ENCODE measurements at regions not wholly inside any gene's neighbourhood (a gene's known extent, or its start where the extent isn't known, plus 50 kb on each side); places are given as distances from the start of the nearest gene placed in this dataset.
A peak's percentile ranks its signal among the peaks of the same experiment; 100 is the strongest.

- no peak for DNase-seq (ENCODE audit: low spot score)
Measured at GRCh38 chr15:47409038-47409437, 308.3 kb upstream of the SEMA6D start.

DNA sequence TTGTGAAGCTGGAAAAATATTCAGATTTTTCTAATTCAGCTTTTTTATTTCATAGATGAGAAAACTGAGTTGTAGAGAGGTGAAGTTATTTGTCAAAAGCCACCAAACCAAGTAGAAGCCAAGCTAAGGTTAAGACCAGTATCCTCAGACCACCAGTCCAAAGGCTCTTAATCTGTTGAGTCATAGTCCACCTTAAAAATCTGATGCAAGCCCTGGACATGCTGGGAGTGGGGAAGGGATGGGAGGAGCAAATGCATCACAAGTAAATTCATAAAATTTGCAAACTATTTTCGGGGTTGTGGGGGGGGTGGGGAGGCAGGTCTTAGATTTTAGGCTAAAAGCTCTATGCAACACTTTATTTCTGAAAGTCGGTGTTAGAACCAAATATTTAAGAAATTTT lies 307.7 kb upstream of the SEMA6D start:
- DNase-seq (ENCODE audit: low spot score), result no peak

DNA sequence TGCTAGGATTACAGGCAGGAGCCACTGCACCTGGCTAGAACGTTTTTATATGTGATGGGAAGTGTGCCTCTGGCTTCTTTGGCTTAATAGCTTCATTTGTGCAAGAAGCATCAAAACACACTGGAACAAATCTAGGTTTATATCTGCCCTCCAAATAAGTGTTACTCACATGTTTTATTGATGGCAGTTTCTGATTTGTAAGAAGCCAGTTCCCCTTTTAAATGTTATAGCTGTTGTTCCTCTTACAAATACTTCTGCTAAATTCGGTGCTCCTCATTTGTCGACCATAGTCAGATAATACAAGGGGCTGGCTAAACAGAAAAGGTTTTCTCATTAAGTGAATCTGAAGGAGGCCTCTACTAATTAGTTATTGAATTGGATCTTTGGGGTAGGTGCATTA lies 307.1 kb upstream of the SEMA6D start:
- no peak for DNase-seq (ENCODE audit: low spot score)

DNA sequence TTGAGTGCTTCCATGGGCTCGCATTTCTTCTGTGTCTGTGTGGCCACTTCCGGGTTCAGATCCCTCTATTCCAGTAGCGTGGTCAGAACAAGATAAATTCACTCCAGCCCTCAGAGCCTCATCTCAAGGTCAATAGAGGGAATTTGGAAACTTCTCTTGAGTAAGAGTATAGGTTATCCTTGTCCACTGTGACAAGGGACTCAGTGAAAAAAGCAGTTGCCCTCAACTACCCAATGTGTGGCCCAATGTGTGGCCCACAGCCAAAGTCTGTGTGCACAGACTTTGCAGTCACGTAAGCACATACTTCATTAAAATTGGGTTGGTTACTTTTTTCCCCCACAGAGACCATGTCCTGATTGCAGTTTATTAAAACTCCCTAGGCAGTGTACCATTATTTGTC lies 305.6 kb upstream of the SEMA6D start:
- no peak for DNase-seq (ENCODE audit: low spot score)

DNA sequence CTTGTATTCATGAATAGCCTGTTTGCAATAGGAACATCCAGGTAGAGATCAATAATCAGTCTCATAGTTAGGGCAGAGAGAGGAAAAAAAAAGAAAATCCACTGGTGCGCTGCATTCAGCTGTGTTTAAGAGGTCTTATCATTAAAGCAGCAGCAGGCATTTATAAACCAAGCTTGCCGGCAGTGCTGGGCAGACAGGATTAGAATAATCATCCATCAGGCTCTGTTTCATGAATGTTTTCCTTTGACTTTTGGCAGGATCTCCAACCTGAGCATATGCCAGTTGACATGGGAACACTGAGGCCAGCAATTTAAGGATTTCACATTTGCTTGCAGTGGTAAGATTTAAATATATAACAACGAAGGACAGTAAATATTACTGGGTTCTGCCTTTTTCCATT lies 305.2 kb upstream of the SEMA6D start:
- DNase-seq (ENCODE audit: low spot score), result no peak

DNA sequence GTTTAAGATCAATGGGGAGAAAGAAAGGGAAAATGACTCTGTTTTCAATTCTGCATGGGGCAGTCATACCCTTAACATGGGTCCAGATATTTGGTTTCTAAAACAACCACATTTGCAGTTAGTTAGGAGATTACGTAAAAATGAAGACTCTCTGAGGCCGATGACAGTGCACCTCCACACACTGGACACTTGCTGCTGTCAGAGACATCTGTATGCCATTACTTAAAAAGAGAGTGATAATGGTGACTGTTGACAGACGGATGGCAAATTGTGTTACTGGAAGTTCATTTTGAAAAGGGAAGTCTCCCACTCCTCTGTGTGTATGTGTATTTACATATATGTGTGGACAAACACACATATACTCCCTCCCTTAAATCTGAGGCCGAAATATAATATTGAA lies 304.5 kb upstream of the SEMA6D start:
- no peak for DNase-seq (ENCODE audit: low spot score)

- no peak for DNase-seq (ENCODE audit: low spot score)
Measured at GRCh38 chr15:47414207-47414606, 303.1 kb upstream of the SEMA6D start.

GRCh38 chr15:47415539-47415971 lies 301.8 kb upstream of the SEMA6D start:
- DNase-seq (ENCODE audit: low spot score), result no peak

DNA sequence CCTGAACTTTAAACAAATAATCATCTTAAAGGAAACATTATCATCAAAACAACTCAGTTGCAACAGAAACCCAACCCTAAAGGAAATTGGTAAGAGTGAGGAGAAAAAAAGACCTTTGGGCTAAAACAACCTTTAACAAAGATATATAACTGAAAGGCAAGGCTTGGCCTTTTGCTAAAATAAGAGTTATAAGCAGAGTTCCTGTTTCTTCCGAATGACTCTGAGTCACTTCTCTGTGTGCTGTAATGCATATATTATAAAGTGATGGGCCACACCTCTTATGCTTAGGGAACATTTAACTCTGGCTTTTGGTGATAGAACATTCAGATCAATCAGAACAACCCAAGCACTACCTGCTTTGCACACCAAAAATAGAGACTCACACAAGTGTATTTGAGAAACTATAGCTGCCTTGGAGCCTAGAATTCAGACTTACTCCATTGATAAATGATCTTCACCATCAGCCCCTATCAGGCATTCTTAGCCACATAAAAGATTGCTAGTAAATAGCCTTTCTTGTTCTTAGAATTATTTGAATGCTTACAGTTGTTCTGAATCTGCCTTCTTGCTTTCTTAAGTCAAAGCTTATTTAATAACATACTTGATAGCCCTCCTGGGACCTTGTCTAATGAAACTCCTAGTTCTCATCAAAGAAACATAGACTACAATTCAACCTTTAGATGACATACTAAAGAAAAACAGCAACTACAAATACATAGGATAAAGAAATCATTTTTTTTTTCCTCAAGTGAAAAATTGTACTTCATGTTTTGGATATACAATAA lies 294.2 kb upstream of the SEMA6D start:
- no peak for DNase-seq (ENCODE audit: low spot score)

- DNase-seq (ENCODE audit: low spot score), result no peak
Measured at GRCh38 chr15:47427463-47427862, 289.8 kb upstream of the SEMA6D start.

DNA sequence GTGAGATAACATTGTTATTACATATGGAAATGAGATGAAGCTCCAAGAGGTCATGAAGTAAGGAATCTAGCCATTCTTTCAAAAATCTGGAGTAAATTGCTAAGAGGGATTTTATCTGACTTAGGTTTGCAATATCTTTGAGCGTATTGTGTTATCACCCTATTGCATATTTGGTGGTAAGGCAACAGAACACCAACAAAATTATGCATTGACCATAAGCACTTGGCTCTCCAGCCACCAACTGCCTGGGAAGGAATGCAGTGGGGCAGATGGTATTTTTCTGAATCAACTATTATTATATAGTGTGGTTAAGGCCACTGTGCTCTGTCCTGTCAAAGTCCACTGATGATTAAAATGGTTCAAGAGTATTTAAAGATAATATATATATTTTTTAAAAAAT lies 287.9 kb upstream of the SEMA6D start:
- no peak for DNase-seq (ENCODE audit: low spot score)

- peak; percentile 39 for DNase-seq (ENCODE audit: low spot score)
Measured at GRCh38 chr15:47431501-47431900, 285.8 kb upstream of the SEMA6D start.

DNA sequence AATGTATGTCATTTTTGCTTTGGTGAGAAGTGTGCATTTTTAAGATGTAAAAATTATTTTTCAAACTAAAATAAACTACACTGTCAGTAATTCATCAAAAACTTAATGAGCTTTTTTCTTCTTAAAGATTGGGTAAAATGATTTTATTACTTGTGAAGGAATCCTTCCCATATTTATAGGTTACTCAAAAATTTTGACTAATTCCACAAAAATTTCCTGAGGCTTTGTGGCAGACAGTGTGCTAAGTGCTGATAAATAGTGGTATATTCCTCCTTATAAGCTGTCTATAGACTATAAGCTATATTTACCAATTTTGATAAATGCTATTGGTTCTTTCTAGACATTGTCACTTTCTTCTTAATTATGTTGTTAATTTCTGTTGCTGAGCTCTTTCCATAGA lies 284.5 kb upstream of the SEMA6D start:
- no peak for DNase-seq (ENCODE audit: low spot score)

DNA sequence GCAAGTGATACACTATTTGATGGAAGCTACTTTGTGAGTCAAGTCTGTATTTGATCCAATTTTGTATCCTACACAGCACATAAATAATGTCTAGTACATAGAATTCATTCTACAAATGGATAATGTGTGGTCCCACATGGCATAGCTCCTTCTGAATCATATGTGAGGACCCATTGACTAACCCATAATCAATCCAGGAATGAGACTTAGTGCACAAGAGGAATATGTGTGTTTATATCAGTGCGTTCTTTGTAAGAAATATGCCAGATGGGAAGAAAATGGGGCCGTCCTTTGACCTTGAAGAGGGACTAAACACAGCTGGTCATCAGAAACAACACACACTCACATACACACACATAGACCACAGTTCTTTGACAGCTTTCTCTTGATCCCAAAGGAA lies 282.7 kb upstream of the SEMA6D start:
- DNase-seq (ENCODE audit: low spot score), result no peak

GRCh38 chr15:47437491-47437890 lies 279.8 kb upstream of the SEMA6D start:
- DNase-seq (ENCODE audit: low spot score), result no peak

DNA sequence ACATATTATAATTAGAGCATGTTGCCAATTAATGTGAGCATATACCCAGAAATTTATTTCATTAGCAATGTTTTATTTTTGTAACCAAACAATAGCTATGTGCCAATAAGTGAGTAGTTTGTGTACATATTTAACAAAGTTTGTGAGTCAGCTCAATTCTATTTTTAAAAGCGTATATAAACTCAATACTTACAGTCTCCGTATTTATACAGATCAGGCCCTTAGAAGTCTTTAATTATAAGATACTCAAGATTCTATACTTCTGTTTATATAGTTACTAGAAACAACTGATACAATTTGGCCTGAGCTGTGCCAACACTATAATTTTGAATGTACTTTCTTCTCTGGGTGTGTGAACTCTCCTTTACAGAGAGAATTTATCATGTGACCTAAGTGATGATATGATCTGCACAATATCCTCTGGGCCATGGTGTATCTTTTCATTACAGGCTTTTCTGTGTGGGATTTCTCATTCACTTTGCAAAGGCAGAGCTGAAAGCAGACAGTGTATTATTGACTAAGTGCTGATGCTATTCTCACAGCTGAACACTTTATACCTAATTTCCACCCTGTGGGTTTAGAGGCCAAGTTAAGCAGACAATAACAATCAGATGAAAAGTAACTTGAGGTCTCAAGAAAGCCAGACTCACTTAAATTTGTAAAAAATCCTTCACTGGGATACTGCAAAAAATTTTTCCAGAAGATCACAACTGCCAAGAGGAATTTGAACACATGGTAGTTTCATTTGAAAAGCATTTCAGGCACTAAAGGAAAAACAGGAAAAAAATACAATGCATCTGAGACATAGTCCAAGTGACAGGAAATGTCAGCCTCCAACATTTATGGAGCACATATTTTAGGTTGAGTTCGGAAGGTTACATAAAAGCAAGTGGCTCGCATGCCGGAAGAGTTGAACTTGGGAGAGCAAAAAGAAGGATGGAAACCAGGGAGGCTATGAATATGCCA lies 277.9 kb upstream of the SEMA6D start:
- DNase-seq (ENCODE audit: low spot score), result no peak

DNA sequence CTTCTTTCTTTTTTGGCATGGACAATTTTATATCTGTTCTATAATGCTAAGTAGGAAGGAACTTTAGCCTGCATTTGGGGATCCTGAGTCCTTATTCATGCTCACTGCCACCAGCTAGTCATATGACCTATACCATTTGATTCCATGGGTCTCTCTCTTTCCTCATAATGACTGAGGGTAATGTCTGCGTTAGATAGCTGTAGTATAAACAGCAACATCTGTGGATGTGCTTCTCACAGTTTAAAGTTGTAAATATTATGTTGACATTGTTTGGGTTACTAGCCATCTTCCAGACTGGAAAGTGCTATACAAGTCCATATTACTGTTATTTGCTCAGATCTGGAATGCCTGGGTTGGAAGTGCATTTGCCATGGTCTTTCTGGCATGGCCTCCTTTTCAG lies 274.9 kb upstream of the SEMA6D start:
- no peak for DNase-seq (ENCODE audit: low spot score)

DNA sequence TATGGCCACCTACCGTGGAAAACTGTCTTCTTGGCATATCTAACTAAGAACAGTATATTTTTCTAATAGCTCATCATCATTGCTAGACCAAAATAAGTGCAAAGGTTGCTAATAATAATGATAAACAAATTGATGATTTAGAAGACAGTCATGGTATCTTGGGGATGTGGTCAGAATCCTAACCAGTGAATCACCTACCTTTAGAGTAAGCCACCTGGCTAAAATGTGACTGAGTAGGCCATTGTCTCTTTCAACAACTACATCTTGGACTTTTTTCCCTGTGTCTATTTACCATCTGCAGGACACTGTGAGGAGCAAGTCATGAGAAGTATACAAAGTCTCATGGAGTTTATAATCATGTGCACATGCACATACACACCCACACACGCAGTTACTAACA lies 273.5 kb upstream of the SEMA6D start:
- DNase-seq (ENCODE audit: low spot score), result no peak

- DNase-seq (ENCODE audit: low spot score), result no peak
Measured at GRCh38 chr15:47445723-47446392, 271.4 kb upstream of the SEMA6D start.

DNA sequence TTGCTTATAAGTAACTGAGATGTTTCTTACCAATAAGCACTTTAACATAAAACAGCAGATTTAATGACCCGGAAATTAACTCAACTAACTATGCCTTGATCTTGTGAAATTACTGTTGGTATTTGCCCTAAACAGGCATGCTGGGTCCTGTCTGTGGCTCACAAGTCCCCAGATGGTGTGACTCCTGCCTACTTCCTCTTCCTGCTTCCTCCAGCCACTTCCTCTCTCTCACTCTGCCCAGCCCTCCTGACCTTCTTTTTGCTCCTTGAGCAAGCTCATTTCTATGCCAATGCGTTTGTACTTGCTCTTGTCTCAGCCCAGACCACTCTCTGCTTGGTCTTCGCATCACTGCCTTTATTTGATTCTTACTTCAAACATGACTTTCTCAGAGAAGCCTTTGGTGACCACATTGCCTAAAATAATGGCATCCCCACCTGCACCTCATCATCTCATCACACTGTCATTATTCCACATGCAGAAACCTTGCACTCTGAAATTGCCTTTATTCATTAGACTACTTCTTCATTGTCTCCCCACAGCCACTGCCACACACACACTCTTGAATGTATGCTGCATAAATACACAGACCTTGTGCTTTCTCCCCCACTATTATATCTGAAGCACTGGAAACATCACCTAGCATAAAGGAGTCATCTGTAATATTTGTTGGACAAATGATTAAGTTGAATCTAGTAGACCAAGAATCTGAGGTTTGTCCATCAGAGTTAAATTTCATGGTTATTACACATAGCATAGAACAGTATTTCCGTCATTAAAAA lies 256.3 kb upstream of the SEMA6D start:
- DNase-seq (ENCODE audit: low spot score), result no peak

GRCh38 chr15:47461652-47462141 lies 255.6 kb upstream of the SEMA6D start:
- no peak for DNase-seq (ENCODE audit: low spot score)

- peak; percentile 6 for DNase-seq (ENCODE audit: low spot score)
Measured at GRCh38 chr15:47466357-47466756, 250.9 kb upstream of the SEMA6D start.
